AG09309 (cell line): ENCODE measurements at regions not wholly inside any gene's neighbourhood (a gene's known extent, or its start where the extent isn't known, plus 50 kb on each side); places are given as distances from the start of the nearest gene placed in this dataset.
"Not testable (repeated sequence)": the region's sequence is repeated elsewhere in the genome, so short reads cannot be mapped to it uniquely, and the experiment has no call there.

Source experiments
- DNase-seq: peaks from one replicate; pipeline ENCODE4 v3.0.0-alpha.2; 2010; ENCODE audit warnings: low read depth
- H3K4me3 ChIP-seq: 2 replicates; pipeline ENCODE4 v1.5.1; 2011; ENCODE audit warnings: mild to moderate bottlenecking, low read depth, low read length, moderate library complexity; ENCODE audit not compliant: control insufficient read depth
- TF ChIP-seq, protein P1 (sequence below): IDR thresholded peaks from 2 replicates; pipeline ENCODE4 v1.5.1; 2011; ENCODE audit warnings: mild to moderate bottlenecking, low read depth, low read length, inconsistent platforms; ENCODE audit not compliant: insufficient read depth, control insufficient read depth; ENCODE audit errors: missing control alignments

DNA sequence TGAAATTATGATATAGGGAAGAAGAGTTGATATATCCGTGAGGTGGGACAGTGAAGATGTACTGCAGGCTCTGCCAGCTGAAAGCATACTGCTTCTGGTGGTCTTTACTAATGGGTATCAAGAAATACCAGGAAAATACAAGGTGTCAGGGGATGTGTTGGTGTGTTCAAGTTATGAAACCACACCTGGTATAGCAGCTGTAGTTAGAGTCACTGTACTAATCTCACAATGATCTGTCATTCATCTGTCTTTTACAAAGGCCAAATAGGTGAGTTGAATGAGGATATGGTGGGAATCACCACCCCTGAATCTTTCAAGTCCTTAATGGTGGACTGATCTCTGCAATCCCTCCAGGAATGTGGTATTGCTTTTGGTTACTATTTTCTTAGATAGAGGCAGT is 152.7 kb downstream of the NFKBIZ start:
- DNase-seq = no peak
- H3K4me3 ChIP-seq = no peak overlapping the region
- TF ChIP-seq, protein P1, sequence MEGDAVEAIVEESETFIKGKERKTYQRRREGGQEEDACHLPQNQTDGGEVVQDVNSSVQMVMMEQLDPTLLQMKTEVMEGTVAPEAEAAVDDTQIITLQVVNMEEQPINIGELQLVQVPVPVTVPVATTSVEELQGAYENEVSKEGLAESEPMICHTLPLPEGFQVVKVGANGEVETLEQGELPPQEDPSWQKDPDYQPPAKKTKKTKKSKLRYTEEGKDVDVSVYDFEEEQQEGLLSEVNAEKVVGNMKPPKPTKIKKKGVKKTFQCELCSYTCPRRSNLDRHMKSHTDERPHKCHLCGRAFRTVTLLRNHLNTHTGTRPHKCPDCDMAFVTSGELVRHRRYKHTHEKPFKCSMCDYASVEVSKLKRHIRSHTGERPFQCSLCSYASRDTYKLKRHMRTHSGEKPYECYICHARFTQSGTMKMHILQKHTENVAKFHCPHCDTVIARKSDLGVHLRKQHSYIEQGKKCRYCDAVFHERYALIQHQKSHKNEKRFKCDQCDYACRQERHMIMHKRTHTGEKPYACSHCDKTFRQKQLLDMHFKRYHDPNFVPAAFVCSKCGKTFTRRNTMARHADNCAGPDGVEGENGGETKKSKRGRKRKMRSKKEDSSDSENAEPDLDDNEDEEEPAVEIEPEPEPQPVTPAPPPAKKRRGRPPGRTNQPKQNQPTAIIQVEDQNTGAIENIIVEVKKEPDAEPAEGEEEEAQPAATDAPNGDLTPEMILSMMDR = no peak

DNA sequence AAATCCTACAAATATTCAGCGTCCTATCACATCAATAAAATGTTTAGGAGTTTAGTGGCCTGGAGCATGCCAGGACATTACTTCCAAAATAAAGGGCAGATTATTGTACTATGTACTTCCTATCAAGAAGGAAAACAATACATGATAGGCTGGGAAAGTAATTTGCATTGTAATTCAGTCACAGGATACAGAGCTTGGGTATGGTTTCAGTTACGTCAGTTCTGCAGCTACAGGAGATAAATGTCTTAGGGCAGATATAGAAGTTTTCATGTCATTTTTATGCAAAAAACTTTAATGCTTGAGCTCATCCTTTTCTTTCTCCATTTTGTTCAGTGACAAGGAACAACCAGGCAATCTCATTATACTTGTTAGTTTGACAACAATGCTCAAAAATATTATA is 155.2 kb downstream of the NFKBIZ start:
- TF ChIP-seq, protein P1 = no peak
- no peak for DNase-seq
- H3K4me3 ChIP-seq = no peak overlapping the region

DNA sequence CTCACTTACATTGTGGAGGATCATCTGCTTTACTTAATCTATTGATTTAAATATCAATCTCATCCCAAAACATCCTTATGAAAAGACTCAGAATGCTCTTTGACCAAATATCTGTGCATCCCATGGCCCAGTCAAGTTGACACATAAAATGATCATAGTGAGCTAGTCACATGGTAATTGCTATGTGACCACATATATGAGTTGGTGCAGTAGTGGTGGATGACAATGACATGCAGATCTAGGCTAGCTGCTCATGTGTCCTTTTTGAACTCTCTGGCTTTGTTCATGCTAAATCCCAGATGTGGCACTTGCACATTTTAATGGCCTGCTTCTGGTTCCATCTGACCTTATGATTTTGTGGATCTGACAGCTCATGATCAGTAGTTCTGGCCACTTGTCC is 156.2 kb downstream of the NFKBIZ start:
- TF ChIP-seq, protein P1 = no peak
- DNase-seq = no peak
- no peak overlapping the region for H3K4me3 ChIP-seq

DNA sequence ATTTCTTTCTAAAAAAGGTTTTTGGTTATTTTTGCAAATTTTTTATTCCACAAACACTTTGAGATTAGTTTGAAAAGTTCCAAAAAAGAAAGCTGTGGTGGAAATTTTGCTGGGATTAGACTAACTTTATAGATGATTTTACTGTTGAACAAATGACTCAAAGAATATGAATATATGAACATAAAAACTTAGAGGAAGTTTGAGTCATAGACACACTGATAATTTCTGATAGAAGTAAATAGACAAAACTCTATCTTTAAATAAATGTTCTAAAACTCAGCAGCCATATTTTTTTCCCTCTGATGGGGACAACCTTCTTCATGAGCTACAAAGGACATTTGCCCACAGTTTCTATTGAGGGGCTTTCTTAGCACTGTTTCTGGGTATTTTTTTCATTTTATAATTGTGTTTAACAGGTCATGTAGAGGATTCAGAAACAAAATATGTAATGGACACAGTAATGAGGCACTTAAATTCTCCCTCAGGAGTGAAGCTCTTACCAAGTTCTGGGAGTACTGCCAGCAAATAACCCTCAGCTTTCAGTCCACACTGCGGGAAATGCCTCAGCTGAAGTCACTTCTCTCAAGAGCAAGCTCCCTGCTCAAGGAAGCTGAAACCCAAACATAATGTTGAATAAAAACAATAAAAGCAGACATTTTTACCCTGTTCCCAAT is 157.6 kb downstream of the NFKBIZ start:
- TF ChIP-seq, protein P1 = no peak
- DNase-seq = peak; percentile 86
- no peak overlapping the region for H3K4me3 ChIP-seq

DNA sequence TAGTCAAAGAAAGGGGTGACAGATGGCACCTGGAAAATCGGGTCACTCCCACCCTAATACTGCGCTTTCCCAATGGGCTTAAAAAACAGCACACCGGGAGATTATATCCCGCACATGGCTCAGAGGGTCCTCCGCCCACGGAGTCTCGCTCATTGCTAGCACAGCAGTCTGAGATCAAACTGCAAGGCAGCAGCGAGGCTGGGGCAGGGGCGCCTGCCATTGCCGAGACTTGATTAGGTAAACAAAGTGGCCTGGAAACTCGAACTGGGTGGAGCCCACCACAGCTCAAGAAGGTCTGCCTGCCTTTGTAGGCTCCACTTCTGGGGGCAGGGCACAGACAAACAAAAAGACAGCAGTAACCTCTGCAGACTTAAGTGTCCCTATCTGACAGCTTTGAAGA is 159.1 kb downstream of the NFKBIZ start:
- H3K4me3 ChIP-seq = not testable (repeated sequence)

DNA sequence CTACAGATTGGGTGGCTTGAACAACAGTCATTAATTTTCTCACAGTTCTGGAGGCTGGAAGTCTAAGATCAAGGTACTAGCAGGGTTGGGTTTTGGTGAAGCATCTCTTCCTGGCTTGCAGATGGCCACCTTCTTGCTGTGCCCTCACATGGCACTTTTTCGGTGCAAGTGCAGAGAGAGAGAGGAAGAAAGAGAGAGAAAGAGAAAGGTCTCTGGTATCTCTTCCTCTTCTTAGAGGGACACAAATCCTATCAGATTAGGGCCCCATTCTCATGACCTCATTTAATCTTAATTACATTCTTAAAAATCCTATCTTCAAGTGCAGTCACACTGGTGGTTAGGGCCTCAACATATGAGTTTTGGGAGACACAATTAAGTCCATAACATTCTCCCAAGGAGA is 167.1 kb downstream of the NFKBIZ start:
- TF ChIP-seq, protein P1 = no peak
- DNase-seq = no peak
- no peak overlapping the region for H3K4me3 ChIP-seq

More for the DNA sequence above, 159.1 kb downstream of the NFKBIZ start:
- not testable (repeated sequence) for DNase-seq

DNA sequence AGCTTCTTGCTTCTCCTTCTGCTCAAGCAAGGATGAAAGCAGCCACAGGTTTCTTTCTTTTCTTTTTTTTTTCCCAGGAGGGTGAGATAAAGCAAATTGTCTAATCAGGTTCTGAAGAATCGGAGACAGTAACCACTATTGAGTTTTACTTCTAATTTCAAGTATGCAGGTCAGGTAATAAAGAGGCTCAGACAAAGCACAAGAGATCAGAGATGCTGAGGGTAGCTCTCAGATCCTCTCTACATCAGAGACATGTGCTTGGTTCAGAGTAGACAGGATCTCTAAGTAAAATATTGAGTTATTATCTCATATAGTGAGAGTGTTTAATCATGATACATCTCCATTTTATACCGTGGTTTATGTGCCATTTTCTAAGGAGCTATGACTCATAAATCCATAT is 168.5 kb downstream of the NFKBIZ start:
- TF ChIP-seq, protein P1 = no peak
- H3K4me3 ChIP-seq = no peak overlapping the region
- no peak for DNase-seq
